IMR-90 (cell line): ENCODE measurements at regions not wholly inside any gene's neighbourhood (a gene's known extent, or its start where the extent isn't known, plus 50 kb on each side); places are given as distances from the start of the nearest gene placed in this dataset.

Experiments
- ATAC-seq: fragments of 200-7000 bp; cut with Tn5 transposase; 2 replicates; pipeline ENCODE4 v1.9.1; 2020; ENCODE audit warnings: low read depth, mild to moderate bottlenecking, moderate library complexity
- BruUV-seq: library from RNA; stranded (reverse); fragments of 400-500 nt; replicated peaks from 2 replicates; lab custom pipeline; 2021; lab: Mats Ljungman, UMichigan
- CTCF ChIA-PET: fragments of 300-600 bp; formaldehyde crosslinking; extraction: SDS; loops from one replicate; lab custom pipeline; 2021; ENCODE audit warnings: antibody characterized with exemption; lab: Yijun Ruan, JAX
- POLR2A ChIA-PET: fragments of 300-600 bp; sonication (Branson Sonifier 250); formaldehyde crosslinking; loops from one replicate; lab custom pipeline; 2022; ENCODE audit warnings: antibody characterized with exemption; ENCODE audit not compliant: unreplicated experiment; lab: Charles Lee
- DNase-seq: peaks from one replicate; pipeline ENCODE4 v3.0.0; 2013
- H2AFZ ChIP-seq: replicated peaks from 2 replicates; pipeline ENCODE3; 2013; ENCODE audit warnings: low read length, mild to moderate bottlenecking; ENCODE audit not compliant: poor library complexity
- H2AK5ac ChIP-seq: 2 replicates; pipeline ENCODE4 v1.6.1; 2013; ENCODE audit warnings: low read depth, low read length, inconsistent platforms
- H2AK9ac ChIP-seq: replicated peaks from 2 replicates; pipeline ENCODE3; 2013; ENCODE audit warnings: mild to moderate bottlenecking, low read depth, low read length, moderate library complexity; ENCODE audit not compliant: poor library complexity
- H2BK120ac ChIP-seq: 2 replicates; pipeline ENCODE4 v1.6.1; 2013; ENCODE audit warnings: low read depth, low read length, inconsistent platforms
- H2BK15ac ChIP-seq: 3 replicates; pipeline ENCODE4 v1.6.1; 2013; ENCODE audit warnings: low read depth, low read length, inconsistent platforms
- H2BK20ac ChIP-seq: 2 replicates; pipeline ENCODE4 v1.6.1; 2013; ENCODE audit warnings: low read depth, mild to moderate bottlenecking, inconsistent platforms, low read length, moderate library complexity
- H2BK5ac ChIP-seq: 2 replicates; pipeline ENCODE4 v1.6.1; 2013; ENCODE audit warnings: mild to moderate bottlenecking, low read depth, low read length, inconsistent platforms; ENCODE audit not compliant: poor library complexity, severe bottlenecking
- H3K14ac ChIP-seq: replicated peaks from 2 replicates; pipeline ENCODE4 v1.6.1; 2013; ENCODE audit warnings: low read depth, low read length, inconsistent platforms
- H3K18ac ChIP-seq: 2 replicates; pipeline ENCODE4 v1.6.1; 2013; ENCODE audit warnings: low read depth, low read length, control low read depth
- H3K23ac ChIP-seq: 2 replicates; pipeline ENCODE4 v1.6.1; 2013; ENCODE audit warnings: low read depth, low read length, inconsistent platforms
- H3K27ac ChIP-seq: 2 replicates; pipeline ENCODE4 v1.5.1; 2013; ENCODE audit warnings: mild to moderate bottlenecking, control low read depth, low read length; ENCODE audit not compliant: insufficient read depth
- H3K27me3 ChIP-seq: 2 replicates; pipeline ENCODE4 v1.6.1; 2013; ENCODE audit warnings: low read length; ENCODE audit not compliant: control insufficient read depth, insufficient read depth
- H3K36me3 ChIP-seq: 2 replicates; pipeline ENCODE4 v1.6.1; 2013; ENCODE audit warnings: low read length, mixed read lengths; ENCODE audit not compliant: control insufficient read depth, insufficient read depth
- H3K4ac ChIP-seq: 2 replicates; pipeline ENCODE4 v1.6.1; 2013; ENCODE audit warnings: low read depth, low read length, inconsistent platforms
- H3K4me1 ChIP-seq: 2 replicates; pipeline ENCODE4 v1.6.1; 2013; ENCODE audit warnings: low read length, mixed read lengths; ENCODE audit not compliant: control insufficient read depth, insufficient read depth
- H3K4me2 ChIP-seq: 2 replicates; pipeline ENCODE4 v1.6.1; 2013; ENCODE audit warnings: low read depth, mild to moderate bottlenecking, control low read depth, low read length, moderate library complexity
- H3K4me3 ChIP-seq: 2 replicates; pipeline ENCODE4 v1.5.1; 2013; ENCODE audit warnings: low read depth, mild to moderate bottlenecking, control low read depth, low read length, moderate library complexity; ENCODE audit not compliant: insufficient read depth
- H3K56ac ChIP-seq: 2 replicates; pipeline ENCODE4 v1.6.1; 2013; ENCODE audit warnings: low read length, inconsistent platforms; ENCODE audit not compliant: insufficient read depth; ENCODE audit errors: extremely low read depth
- H3K79me1 ChIP-seq, 2 experiments: 2 replicates each; pipeline ENCODE4 v1.6.1; 2013; ENCODE audit warnings: low read length in 2 of 2, inconsistent platforms in 1 of 2, low read depth in 1 of 2
- H3K9ac ChIP-seq: 2 replicates; pipeline ENCODE4 v1.6.1; 2013; ENCODE audit warnings: low read depth, low read length, control low read depth
- H3K9me1 ChIP-seq: 2 replicates; pipeline ENCODE4 v1.6.1; 2013; ENCODE audit warnings: low read length, inconsistent platforms; ENCODE audit not compliant: insufficient read depth
- H3K9me3 ChIP-seq: 2 replicates; pipeline ENCODE4 v1.6.1; 2013; ENCODE audit warnings: low read length; ENCODE audit not compliant: control insufficient read depth, insufficient read depth
- H4K20me1 ChIP-seq: 2 replicates; pipeline ENCODE4 v1.6.1; 2013; ENCODE audit warnings: low read length, inconsistent platforms; ENCODE audit not compliant: insufficient read depth
- H4K5ac ChIP-seq: 2 replicates; pipeline ENCODE4 v1.6.1; 2013; ENCODE audit warnings: mild to moderate bottlenecking, low read depth, low read length, control low read depth
- H4K8ac ChIP-seq, 2 experiments: 2 replicates each; pipeline ENCODE4 v1.6.1; 2013; ENCODE audit warnings: low read depth in 2 of 2, low read length in 2 of 2, control low read depth in 1 of 2, inconsistent platforms in 1 of 2
- H4K91ac ChIP-seq: 2 replicates; pipeline ENCODE4 v1.6.1; 2013; ENCODE audit warnings: low read depth, low read length, inconsistent platforms; ENCODE audit not compliant: insufficient read depth
- BHLHE40 ChIP-seq: fragments of 150-350 bp; IDR thresholded peaks from 2 replicates; pipeline ENCODE4 v1.6.1; 2016; ENCODE audit warnings: mild to moderate bottlenecking, low read depth, low read length
- CEBPB ChIP-seq: IDR thresholded peaks from 2 replicates; pipeline ENCODE4 v1.6.1; 2012; ENCODE audit warnings: low read depth, low read length, improper control_type of control experiment
- CHD1 ChIP-seq: IDR thresholded peaks from 2 replicates; pipeline ENCODE4 v1.6.1; 2012; ENCODE audit warnings: low read depth, low read length, improper control_type of control experiment
- FOS ChIP-seq: fragments of 150-350 bp; IDR thresholded peaks from 2 replicates; pipeline ENCODE4 v1.6.1; 2016; ENCODE audit warnings: low read depth, low read length
- MAFK ChIP-seq: IDR thresholded peaks from 2 replicates; pipeline ENCODE4 v1.6.1; 2012; ENCODE audit warnings: low read depth, low read length, improper control_type of control experiment
- MAZ ChIP-seq: IDR thresholded peaks from 2 replicates; pipeline ENCODE4 v1.6.1; 2012; ENCODE audit warnings: low read depth, mild to moderate bottlenecking, low read length, improper control_type of control experiment, moderate library complexity, borderline replicate concordance
- MXI1 ChIP-seq: IDR thresholded peaks from 2 replicates; pipeline ENCODE4 v1.6.1; 2012; ENCODE audit warnings: low read depth, mild to moderate bottlenecking, low read length, moderate library complexity, borderline replicate concordance
- NFE2L2 ChIP-seq: fragments of 150-350 bp; IDR thresholded peaks from 2 replicates; pipeline ENCODE4 v1.6.1; 2016; ENCODE audit warnings: low read depth, mild to moderate bottlenecking, low read length
- POLR2A ChIP-seq: IDR thresholded peaks from 2 replicates; pipeline ENCODE4 v1.6.1; 2012; ENCODE audit warnings: mild to moderate bottlenecking, low read depth, low read length
- RAD21 ChIP-seq: IDR thresholded peaks from 2 replicates; pipeline ENCODE4 v1.6.1; 2012; ENCODE audit warnings: low read length, improper control_type of control experiment
- RCOR1 ChIP-seq: IDR thresholded peaks from 2 replicates; pipeline ENCODE4 v1.6.1; 2012; ENCODE audit warnings: mild to moderate bottlenecking, low read length, improper control_type of control experiment; ENCODE audit not compliant: insufficient replicate concordance
- RFX5 ChIP-seq: IDR thresholded peaks from 2 replicates; pipeline ENCODE4 v1.8.0; 2012; ENCODE audit warnings: low read depth, mild to moderate bottlenecking, low read length, moderate library complexity
- SMC3 ChIP-seq: fragments of 150-350 bp; IDR thresholded peaks from 2 replicates; pipeline ENCODE4 v1.6.1; 2016; ENCODE audit warnings: low read depth, mild to moderate bottlenecking, antibody characterized with exemption, low read length, moderate library complexity
- WGBS, 2 experiments: methylation state at CpG; one replicate each; pipeline versions ENCODE4 v1.1.5 to v1.1.7; 2013; ENCODE audit warnings: missing lambda C conversion rate in 2 of 2; ENCODE audit not compliant: insufficient read length in 1 of 2; ENCODE audit errors: extremely low coverage in 2 of 2; 5-methylcytosine and 5-hydroxymethylcytosine counted together
- dilution Hi-C: fragments of 300-500 bp; cut with HindIII; formaldehyde crosslinking; loops from one replicate; pipeline ENCODE4 v1.14.3; 2018; ENCODE audit warnings: low sequenced_read_pairs; ENCODE audit not compliant: unreplicated experiment
- in situ Hi-C: fragments of 300-500 bp; cut with MboI; formaldehyde crosslinking; loops from 3 replicates; pipeline ENCODE4 v1.14.3; 2019; ENCODE audit warnings: low sequenced_read_pairs, inconsistent platforms, mixed read lengths
- intact Hi-C: fragments of 100-400 bp; cut with micrococcal nuclease; formaldehyde crosslinking; loops from 2 replicates; pipeline ENCODE4 v1.10.0; 2022
- TF ChIP-seq, protein P1 (sequence below): fragments of 150-350 bp; IDR thresholded peaks from 2 replicates; pipeline ENCODE4 v1.6.1; 2016; ENCODE audit warnings: low read depth, mild to moderate bottlenecking, low read length, moderate library complexity, borderline replicate concordance
- TF ChIP-seq, protein P2 (sequence below): conservative IDR thresholded peaks from 2 replicates; pipeline ENCODE4 v1.5.1; 2012; ENCODE audit warnings: mild to moderate bottlenecking, low read depth, low read length, improper control_type of control experiment
- TF ChIP-seq, protein P3 (sequence below): fragments of 150-350 bp; IDR thresholded peaks from 2 replicates; pipeline ENCODE4 v1.6.1; 2017; ENCODE audit warnings: mild to moderate bottlenecking, antibody characterized with exemption, low read length, low read depth

DNA sequence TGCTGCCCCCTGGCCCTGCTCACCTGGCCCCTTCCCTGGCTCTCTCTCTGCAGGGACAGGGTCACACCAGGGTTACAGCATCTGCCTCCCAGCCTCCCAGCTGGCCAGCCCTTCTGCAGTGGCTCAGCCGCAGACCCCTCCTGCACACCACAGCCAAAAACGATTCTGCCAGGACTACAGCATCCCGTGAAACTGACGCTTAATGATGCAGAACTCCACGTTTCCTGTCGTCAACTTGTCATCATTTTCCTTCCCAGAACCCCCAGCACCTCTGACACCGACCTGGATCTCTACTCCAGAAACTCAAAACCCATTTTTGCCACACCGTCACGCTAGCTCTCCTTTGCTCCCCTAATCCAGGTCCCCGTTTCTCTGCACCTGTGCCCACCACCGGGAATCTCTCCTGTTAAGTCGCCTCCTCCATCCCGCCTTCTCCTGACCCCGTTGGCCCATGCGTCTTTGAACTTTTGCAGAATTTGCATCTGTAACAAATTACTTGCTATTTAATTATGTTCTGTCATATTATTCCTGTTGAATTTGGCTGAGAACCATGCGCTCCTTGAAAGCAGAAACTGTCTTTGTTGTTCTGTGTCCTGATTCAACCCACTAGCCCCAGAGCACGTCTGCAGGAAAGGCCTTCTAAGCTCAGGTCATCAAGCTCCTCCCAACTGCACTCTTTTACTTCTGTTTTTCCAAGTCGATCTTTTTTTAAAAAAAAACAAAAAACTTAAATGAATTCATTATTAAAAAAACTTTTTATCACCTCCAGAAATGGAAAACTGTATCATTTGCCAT lies 173.2 kb upstream of the COPS8 start:
- no peak overlapping the region for H2BK5ac ChIP-seq
- H2BK120ac ChIP-seq: no peak overlapping the region
- no peak overlapping the region for H2BK20ac ChIP-seq
- dilution Hi-C loops (no loop called here), intact Hi-C loops (no loop called here), in situ Hi-C loops (no loop called here)
- no peaks in the 10 kb centered on the region for H3K4me1 ChIP-seq
- no peaks in the 10 kb centered on the region for H3K9me3 ChIP-seq
- no peak overlapping the region for H3K14ac ChIP-seq
- no peak overlapping the region for H3K4me3 ChIP-seq
- no peak overlapping the region for H2BK15ac ChIP-seq
- H2AK5ac ChIP-seq: no peak overlapping the region
- no peak overlapping the region for H3K27ac ChIP-seq
- WGBS, 2 experiments: 14% methylated on average over 8 of the region's 18 CpGs; no CpG with 5 or more reads in 1 of the 2 experiments
- no peak overlapping the region for H2AFZ ChIP-seq
- H3K9ac ChIP-seq: no peak overlapping the region
- ChIA-PET POLR2A (interaction anchor here (0.6 kb wide), 1 partner anchor 14 kb away, joined by 3 read pairs; no protein-coding TSS in a partner anchor), CTCF (no interaction called here)
- H3K23ac ChIP-seq: no peak overlapping the region
- H3K79me1 ChIP-seq: no peaks in the 10 kb centered on the region
- no peak overlapping the region for H3K4me2 ChIP-seq
- no peaks in the 10 kb centered on the region for H4K20me1 ChIP-seq
- H3K9me1 ChIP-seq: no peaks in the 10 kb centered on the region
- no peak overlapping the region for H4K91ac ChIP-seq
- H3K4ac ChIP-seq: no peak overlapping the region
- peaks cover 19% of the 10 kb centered on the region for H3K27me3 ChIP-seq
- no peaks in the 10 kb centered on the region for H3K36me3 ChIP-seq
- DNase-seq (no peak), ATAC-seq (no peak)
- no peak for TF ChIP-seq CEBPB
- TF ChIP-seq RFX5: no peak
- TF ChIP-seq MAZ: no peak
- TF ChIP-seq MAFK: no peak
- TF ChIP-seq CHD1: no peak
- TF ChIP-seq BHLHE40: no peak
- no peak for TF ChIP-seq MXI1
- TF ChIP-seq POLR2A: no peak
- no peak for TF ChIP-seq RCOR1
- TF ChIP-seq FOS: no peak
- TF ChIP-seq, protein P1, sequence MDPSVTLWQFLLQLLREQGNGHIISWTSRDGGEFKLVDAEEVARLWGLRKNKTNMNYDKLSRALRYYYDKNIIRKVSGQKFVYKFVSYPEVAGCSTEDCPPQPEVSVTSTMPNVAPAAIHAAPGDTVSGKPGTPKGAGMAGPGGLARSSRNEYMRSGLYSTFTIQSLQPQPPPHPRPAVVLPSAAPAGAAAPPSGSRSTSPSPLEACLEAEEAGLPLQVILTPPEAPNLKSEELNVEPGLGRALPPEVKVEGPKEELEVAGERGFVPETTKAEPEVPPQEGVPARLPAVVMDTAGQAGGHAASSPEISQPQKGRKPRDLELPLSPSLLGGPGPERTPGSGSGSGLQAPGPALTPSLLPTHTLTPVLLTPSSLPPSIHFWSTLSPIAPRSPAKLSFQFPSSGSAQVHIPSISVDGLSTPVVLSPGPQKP: no peak
- TF ChIP-seq, protein P2, sequence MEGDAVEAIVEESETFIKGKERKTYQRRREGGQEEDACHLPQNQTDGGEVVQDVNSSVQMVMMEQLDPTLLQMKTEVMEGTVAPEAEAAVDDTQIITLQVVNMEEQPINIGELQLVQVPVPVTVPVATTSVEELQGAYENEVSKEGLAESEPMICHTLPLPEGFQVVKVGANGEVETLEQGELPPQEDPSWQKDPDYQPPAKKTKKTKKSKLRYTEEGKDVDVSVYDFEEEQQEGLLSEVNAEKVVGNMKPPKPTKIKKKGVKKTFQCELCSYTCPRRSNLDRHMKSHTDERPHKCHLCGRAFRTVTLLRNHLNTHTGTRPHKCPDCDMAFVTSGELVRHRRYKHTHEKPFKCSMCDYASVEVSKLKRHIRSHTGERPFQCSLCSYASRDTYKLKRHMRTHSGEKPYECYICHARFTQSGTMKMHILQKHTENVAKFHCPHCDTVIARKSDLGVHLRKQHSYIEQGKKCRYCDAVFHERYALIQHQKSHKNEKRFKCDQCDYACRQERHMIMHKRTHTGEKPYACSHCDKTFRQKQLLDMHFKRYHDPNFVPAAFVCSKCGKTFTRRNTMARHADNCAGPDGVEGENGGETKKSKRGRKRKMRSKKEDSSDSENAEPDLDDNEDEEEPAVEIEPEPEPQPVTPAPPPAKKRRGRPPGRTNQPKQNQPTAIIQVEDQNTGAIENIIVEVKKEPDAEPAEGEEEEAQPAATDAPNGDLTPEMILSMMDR: no peak
- TF ChIP-seq SMC3: no peak
- TF ChIP-seq RAD21: no peak
- TF ChIP-seq, protein P3, sequence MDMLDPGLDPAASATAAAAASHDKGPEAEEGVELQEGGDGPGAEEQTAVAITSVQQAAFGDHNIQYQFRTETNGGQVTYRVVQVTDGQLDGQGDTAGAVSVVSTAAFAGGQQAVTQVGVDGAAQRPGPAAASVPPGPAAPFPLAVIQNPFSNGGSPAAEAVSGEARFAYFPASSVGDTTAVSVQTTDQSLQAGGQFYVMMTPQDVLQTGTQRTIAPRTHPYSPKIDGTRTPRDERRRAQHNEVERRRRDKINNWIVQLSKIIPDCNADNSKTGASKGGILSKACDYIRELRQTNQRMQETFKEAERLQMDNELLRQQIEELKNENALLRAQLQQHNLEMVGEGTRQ: no peak
- no peak for TF ChIP-seq NFE2L2
- H3K18ac ChIP-seq: no peak overlapping the region
- H4K8ac ChIP-seq: no peak overlapping the region
- H3K56ac ChIP-seq: no peak overlapping the region
- no TSS peak for BruUV-seq
- no peak overlapping the region for H4K5ac ChIP-seq
- no peak overlapping the region for H2AK9ac ChIP-seq
